Stimulated activated CD8-positive, alpha-beta memory T cell treated with anti-CD3 and anti-CD28 coated beads, Interleukin-2, amount 100 ng/mL, for 48 hours (primary cell): ENCODE measurements at regions not wholly inside any gene's neighbourhood (a gene's known extent, or its start where the extent isn't known, plus 50 kb on each side); places are given as distances from the start of the nearest gene placed in this dataset.

Source experiments
- DNase-seq, 2 donors: peaks; one replicate each; pipeline ENCODE4 v3.0.0-alpha.2; 2020; ENCODE audit warnings: low read depth in 2 of 2

GRCh38 chr3:25094932-25095685 is 333.0 kb upstream of the RARB start:
- DNase-seq, result no peak

- DNase-seq, result no peak
Measured at GRCh38 chr3:25096536-25096935, 331.5 kb upstream of the RARB start.

- no peak for DNase-seq
Measured at GRCh38 chr3:25097023-25097422, 331.0 kb upstream of the RARB start.

GRCh38 chr3:25099666-25100065 is 328.4 kb upstream of the RARB start:
- no peak for DNase-seq

GRCh38 chr3:25103391-25103790 is 324.7 kb upstream of the RARB start:
- DNase-seq, result no peak

- no peak for DNase-seq
Measured at GRCh38 chr3:25107918-25108617, 320.0 kb upstream of the RARB start.

GRCh38 chr3:25110642-25111041 is 317.4 kb upstream of the RARB start:
- DNase-seq, result no peak

GRCh38 chr3:25113891-25114290 is 314.2 kb upstream of the RARB start:
- no peak for DNase-seq

GRCh38 chr3:25114532-25114931 is 313.5 kb upstream of the RARB start:
- DNase-seq, result no peak

GRCh38 chr3:25117005-25117593 is 311.0 kb upstream of the RARB start:
- DNase-seq, result no peak

- no peak for DNase-seq
Measured at GRCh38 chr3:25119682-25120081, 308.4 kb upstream of the RARB start.

GRCh38 chr3:25120665-25121064 is 307.4 kb upstream of the RARB start:
- DNase-seq, result no peak

- no peak for DNase-seq
Measured at GRCh38 chr3:25125201-25125600, 302.9 kb upstream of the RARB start.

- DNase-seq, result no peak
Measured at GRCh38 chr3:25128735-25129134, 299.3 kb upstream of the RARB start.

- DNase-seq, result no peak
Measured at GRCh38 chr3:25130724-25131520, 297.1 kb upstream of the RARB start.

GRCh38 chr3:25133588-25133987 is 294.5 kb upstream of the RARB start:
- DNase-seq, result no peak

- DNase-seq, result no peak
Measured at GRCh38 chr3:25137606-25138005, 290.5 kb upstream of the RARB start.

- DNase-seq, result no peak
Measured at GRCh38 chr3:25139267-25139666, 288.8 kb upstream of the RARB start.

GRCh38 chr3:25142609-25143355 is 285.3 kb upstream of the RARB start:
- no peak for DNase-seq

- DNase-seq, result no peak
Measured at GRCh38 chr3:25143356-25144025, 284.6 kb upstream of the RARB start.

GRCh38 chr3:25144430-25144829 is 283.6 kb upstream of the RARB start:
- DNase-seq, result no peak
